Progenitor cell of endocrine pancreas (in vitro differentiated cells): ENCODE measurements at regions not wholly inside any gene's neighbourhood (a gene's known extent, or its start where the extent isn't known, plus 50 kb on each side); places are given as distances from the start of the nearest gene placed in this dataset.

Experiments used
- DNase-seq: peaks from one replicate; pipeline ENCODE4 v3.0.0; 2021; ENCODE audit warnings: low spot score; ENCODE audit not compliant: unreplicated experiment
- H3K27ac Mint-ChIP-seq: 2 replicates; pipeline ENCODE4 v1.8.0; 2021; ENCODE audit warnings: mild to moderate bottlenecking, moderate library complexity, mixed read lengths
- H3K27me3 Mint-ChIP-seq: 2 replicates; pipeline ENCODE4 v1.8.0; 2021; ENCODE audit warnings: mixed read lengths
- H3K36me3 Mint-ChIP-seq: 2 replicates; pipeline ENCODE4 v1.8.0; 2022; ENCODE audit warnings: mixed read lengths; ENCODE audit not compliant: insufficient read depth
- H3K4me1 Mint-ChIP-seq: 2 replicates; pipeline ENCODE4 v1.8.0; 2021; ENCODE audit warnings: low read depth, mixed read lengths
- H3K4me3 Mint-ChIP-seq: 2 replicates; pipeline ENCODE4 v1.8.0; 2021; ENCODE audit warnings: low read depth, mild to moderate bottlenecking, moderate library complexity, mixed read lengths
- H3K9me3 Mint-ChIP-seq: 2 replicates; pipeline ENCODE4 v1.8.0; 2021; ENCODE audit warnings: low read depth, mixed read lengths
- TF ChIP-seq, protein P1 (sequence below): fragments of 200-600 bp; sonication (generic); IDR thresholded peaks from one replicate; pipeline ENCODE4 v1.5.0; 2021; ENCODE audit warnings: antibody characterized with exemption, mild to moderate bottlenecking; ENCODE audit not compliant: unreplicated experiment

DNA sequence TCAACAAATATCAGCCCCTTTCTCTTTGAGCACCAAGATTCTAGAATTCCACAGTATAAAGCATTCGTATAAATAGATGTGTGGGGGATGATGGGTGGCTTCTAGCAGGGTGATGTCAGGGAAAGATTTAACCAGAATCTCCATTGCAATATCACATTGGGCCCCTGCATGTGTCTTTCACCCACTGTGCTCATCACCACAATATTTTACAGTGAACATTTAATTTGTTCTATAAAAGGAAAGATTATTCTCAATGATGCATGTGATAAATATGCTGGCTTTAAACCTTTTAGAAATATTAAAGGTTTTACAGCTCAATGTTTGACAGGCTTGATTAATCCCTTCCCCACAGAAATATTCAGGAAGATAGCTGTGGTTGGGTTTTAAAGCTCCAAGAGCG lies 457.8 kb upstream of the DAB1 start:
- Mint-ChIP-seq H3K4me3 (no peak overlapping the region), H3K27me3 (peaks cover 15% of the 10 kb centered on the region), H3K4me1 (peaks cover 2% of the 10 kb centered on the region), H3K27ac (no peak overlapping the region), H3K9me3 (no peaks in the 10 kb centered on the region), H3K36me3 (no peaks in the 10 kb centered on the region)
- TF ChIP-seq, protein P1, sequence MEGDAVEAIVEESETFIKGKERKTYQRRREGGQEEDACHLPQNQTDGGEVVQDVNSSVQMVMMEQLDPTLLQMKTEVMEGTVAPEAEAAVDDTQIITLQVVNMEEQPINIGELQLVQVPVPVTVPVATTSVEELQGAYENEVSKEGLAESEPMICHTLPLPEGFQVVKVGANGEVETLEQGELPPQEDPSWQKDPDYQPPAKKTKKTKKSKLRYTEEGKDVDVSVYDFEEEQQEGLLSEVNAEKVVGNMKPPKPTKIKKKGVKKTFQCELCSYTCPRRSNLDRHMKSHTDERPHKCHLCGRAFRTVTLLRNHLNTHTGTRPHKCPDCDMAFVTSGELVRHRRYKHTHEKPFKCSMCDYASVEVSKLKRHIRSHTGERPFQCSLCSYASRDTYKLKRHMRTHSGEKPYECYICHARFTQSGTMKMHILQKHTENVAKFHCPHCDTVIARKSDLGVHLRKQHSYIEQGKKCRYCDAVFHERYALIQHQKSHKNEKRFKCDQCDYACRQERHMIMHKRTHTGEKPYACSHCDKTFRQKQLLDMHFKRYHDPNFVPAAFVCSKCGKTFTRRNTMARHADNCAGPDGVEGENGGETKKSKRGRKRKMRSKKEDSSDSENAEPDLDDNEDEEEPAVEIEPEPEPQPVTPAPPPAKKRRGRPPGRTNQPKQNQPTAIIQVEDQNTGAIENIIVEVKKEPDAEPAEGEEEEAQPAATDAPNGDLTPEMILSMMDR: no peak
- DNase-seq: no peak

DNA sequence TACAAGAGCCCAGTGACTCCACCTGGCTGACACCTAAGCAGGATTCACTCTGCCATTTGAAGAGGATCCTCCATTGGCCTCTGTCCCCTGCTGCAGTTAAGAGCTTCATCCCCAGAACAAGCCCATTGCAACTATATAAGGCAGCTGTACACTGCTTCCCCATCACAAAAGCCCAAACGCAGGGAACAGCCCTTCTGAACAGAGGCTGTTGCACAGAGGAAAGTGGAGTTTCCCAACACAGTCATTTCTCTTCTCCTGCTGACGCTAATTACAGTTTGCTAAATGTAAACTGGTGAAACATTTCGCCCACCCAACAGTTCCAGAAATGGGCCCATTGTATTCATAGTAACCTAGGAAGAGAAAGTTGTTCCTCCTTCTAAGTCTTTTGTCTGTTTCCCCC lies 455.8 kb upstream of the DAB1 start:
- no peak overlapping the region for H3K27ac Mint-ChIP-seq
- H3K27me3 Mint-ChIP-seq: peaks cover 29% of the 10 kb centered on the region
- H3K36me3 Mint-ChIP-seq: no peaks in the 10 kb centered on the region
- no peaks in the 10 kb centered on the region for H3K9me3 Mint-ChIP-seq
- DNase-seq: no peak
- TF ChIP-seq, protein P1: no peak
- H3K4me3 Mint-ChIP-seq: no peak overlapping the region
- peaks cover 2% of the 10 kb centered on the region for H3K4me1 Mint-ChIP-seq

DNA sequence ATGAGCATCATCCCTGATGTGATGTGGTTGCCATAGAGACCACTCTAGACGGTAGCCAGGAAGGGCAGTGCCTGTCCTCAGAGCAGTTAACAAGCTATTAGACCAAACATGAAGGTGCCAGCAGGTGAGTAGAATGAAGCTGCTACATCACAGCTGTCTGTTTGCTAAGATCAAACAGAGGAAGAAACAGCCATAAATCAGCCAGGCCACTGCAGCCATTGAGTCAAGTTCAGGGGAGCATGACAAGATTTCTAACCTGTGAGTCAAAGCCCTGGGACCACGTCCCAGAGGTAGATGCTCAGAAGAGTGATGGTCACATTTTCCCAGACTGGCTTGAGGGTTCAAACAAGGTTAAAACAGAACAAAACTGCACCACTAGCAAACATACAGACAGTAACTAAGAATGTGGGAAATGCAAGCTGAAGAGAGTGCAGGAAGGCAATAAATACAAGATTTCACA lies 450.6 kb upstream of the DAB1 start:
- peaks cover 27% of the 10 kb centered on the region for H3K27me3 Mint-ChIP-seq
- no peak overlapping the region for H3K27ac Mint-ChIP-seq
- H3K4me1 Mint-ChIP-seq: no peaks in the 10 kb centered on the region
- no peaks in the 10 kb centered on the region for H3K36me3 Mint-ChIP-seq
- no peak for DNase-seq
- no peaks in the 10 kb centered on the region for H3K9me3 Mint-ChIP-seq
- TF ChIP-seq, protein P1: no peak
- H3K4me3 Mint-ChIP-seq: no peak overlapping the region

GRCh38 chr1:57872913-57873312 lies 449.1 kb upstream of the DAB1 start:
- Mint-ChIP-seq H3K27me3 (peaks cover 27% of the 10 kb centered on the region), H3K4me1 (no peaks in the 10 kb centered on the region), H3K9me3 (no peaks in the 10 kb centered on the region), H3K36me3 (no peaks in the 10 kb centered on the region), H3K4me3 (no peak overlapping the region), H3K27ac (no peak overlapping the region)
- no peak for DNase-seq
- TF ChIP-seq, protein P1: no peak

GRCh38 chr1:57868908-57869307 lies 445.0 kb upstream of the DAB1 start:
- TF ChIP-seq, protein P1: no peak
- peaks cover 7% of the 10 kb centered on the region for H3K27me3 Mint-ChIP-seq
- no peak for DNase-seq
- H3K27ac Mint-ChIP-seq: no peak overlapping the region
- H3K4me3 Mint-ChIP-seq: no peak overlapping the region
- no peaks in the 10 kb centered on the region for H3K9me3 Mint-ChIP-seq
- no peaks in the 10 kb centered on the region for H3K4me1 Mint-ChIP-seq
- H3K36me3 Mint-ChIP-seq: no peaks in the 10 kb centered on the region
